ENCODE measurements at regions not wholly inside any gene's neighbourhood (a gene's known extent, or its start where the extent isn't known, plus 50 kb on each side); places are given as distances from the start of the nearest gene placed in this dataset.
A peak's percentile ranks its signal among the peaks of the same experiment; 100 is the strongest.

DNA sequence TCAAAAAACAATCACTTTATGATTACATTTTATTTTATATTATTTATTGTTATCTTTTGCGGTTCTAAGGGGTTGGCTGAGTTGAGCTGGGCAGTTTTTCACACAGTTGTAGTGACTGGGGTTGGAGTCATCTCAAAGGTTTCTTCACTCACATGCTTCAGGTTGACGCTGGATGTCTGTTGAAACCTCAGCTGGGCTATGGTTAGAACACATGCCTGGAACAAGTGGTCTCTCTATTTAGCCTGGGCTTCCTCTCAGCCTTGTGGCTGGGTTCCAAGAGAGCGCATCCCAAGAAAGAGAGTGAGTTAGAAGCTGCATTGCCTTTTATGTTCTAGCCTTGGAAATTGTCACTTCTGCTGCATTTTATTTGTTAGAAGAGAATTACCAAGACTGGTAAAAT is 87.4 kb downstream of the CBLL2 start:
- Mint-ChIP-seq H3K36me3 (ENCODE audit: low read depth, unreplicated experiment) (no peaks in the 10 kb centered on the region), H3K4me1 (ENCODE audit: low read depth, unreplicated experiment) (no peaks in the 10 kb centered on the region), H3K4me3 (ENCODE audit: unreplicated experiment) (no peak overlapping the region), H3K9me3 (ENCODE audit: unreplicated experiment) (no peaks in the 10 kb centered on the region), H3K27ac (ENCODE audit: unreplicated experiment) (no peak overlapping the region), H3K27me3 (ENCODE audit: low read depth, unreplicated experiment) (no peaks in the 10 kb centered on the region)
- TF ChIP-seq EZH2 (IDR thresholded peaks at IDR 0.05; ENCODE audit: insufficient read depth, low read length): no peak
- no peaks in the 10 kb centered on the region for H3K9me3 ChIP-seq (ENCODE audit: insufficient read depth, low read depth, low read length)
- no peaks in the 10 kb centered on the region for H4K20me1 ChIP-seq (ENCODE audit: insufficient read depth, low read length)
- no peak overlapping the region for H3K4me2 ChIP-seq (ENCODE audit: low read length)
- H3K79me2 ChIP-seq (ENCODE audit: insufficient read depth, low read length): no peaks in the 10 kb centered on the region
- DNase-seq (ENCODE audit: low read depth) (no peak), FAIRE-seq (no peak)
- H3K27ac ChIP-seq (ENCODE audit: low read depth, low read length): no peak overlapping the region
- no peak overlapping the region for H3K4me3 ChIP-seq (ENCODE audit: insufficient read depth, low read depth, low read length)
- H3K4me1 ChIP-seq (ENCODE audit: insufficient read depth, low read length): peaks cover under 1% of the 10 kb centered on the region
- H3K36me3 ChIP-seq (ENCODE audit: insufficient read depth, low read length): no peaks in the 10 kb centered on the region
- no peak overlapping the region for H2AFZ ChIP-seq (ENCODE audit: low read depth, low read length)
- H3K27me3 ChIP-seq (ENCODE audit: insufficient read depth, low read length): no peaks in the 10 kb centered on the region
- H3K9ac ChIP-seq (ENCODE audit: low read length): no peak overlapping the region

DNA sequence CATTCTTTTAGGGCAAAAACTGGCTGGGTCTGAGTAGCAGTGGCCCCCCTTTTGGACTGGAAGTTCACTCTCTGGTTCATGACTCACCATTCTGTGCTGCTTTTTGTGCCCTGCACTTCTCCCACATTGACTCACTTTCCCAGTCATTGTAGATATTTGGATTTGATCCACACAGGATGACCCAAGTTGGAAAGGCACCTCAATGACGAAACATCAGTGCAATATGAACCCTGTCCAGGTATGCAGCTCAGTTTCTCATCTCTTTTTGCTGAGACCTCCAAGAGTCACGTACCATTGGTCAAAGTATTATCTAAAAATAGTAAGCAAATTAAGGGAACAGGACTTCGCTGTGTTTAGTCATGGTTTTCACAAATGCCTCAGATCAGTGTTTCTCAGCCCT is 92.7 kb downstream of the CBLL2 start:
- TF ChIP-seq EZH2 (IDR thresholded peaks at IDR 0.05; ENCODE audit: insufficient read depth, low read length): no peak
- TF ChIP-seq, protein P1, sequence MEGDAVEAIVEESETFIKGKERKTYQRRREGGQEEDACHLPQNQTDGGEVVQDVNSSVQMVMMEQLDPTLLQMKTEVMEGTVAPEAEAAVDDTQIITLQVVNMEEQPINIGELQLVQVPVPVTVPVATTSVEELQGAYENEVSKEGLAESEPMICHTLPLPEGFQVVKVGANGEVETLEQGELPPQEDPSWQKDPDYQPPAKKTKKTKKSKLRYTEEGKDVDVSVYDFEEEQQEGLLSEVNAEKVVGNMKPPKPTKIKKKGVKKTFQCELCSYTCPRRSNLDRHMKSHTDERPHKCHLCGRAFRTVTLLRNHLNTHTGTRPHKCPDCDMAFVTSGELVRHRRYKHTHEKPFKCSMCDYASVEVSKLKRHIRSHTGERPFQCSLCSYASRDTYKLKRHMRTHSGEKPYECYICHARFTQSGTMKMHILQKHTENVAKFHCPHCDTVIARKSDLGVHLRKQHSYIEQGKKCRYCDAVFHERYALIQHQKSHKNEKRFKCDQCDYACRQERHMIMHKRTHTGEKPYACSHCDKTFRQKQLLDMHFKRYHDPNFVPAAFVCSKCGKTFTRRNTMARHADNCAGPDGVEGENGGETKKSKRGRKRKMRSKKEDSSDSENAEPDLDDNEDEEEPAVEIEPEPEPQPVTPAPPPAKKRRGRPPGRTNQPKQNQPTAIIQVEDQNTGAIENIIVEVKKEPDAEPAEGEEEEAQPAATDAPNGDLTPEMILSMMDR (IDR thresholded peaks at IDR 0.05; ENCODE audit: insufficient read depth, low read depth, low read length): no peak
- peak overlapping the region; percentile 33 for H3K4me2 ChIP-seq (ENCODE audit: low read length)
- H3K27me3 ChIP-seq (ENCODE audit: insufficient read depth, low read length): no peaks in the 10 kb centered on the region
- H4K20me1 ChIP-seq (ENCODE audit: insufficient read depth, low read length): no peaks in the 10 kb centered on the region
- no peaks in the 10 kb centered on the region for H3K79me2 ChIP-seq (ENCODE audit: insufficient read depth, low read length)
- FAIRE-seq (peak; percentile 96), DNase-seq (ENCODE audit: low read depth) (peak; percentile 90)
- no peak overlapping the region for H3K9ac ChIP-seq (ENCODE audit: low read length)
- H3K36me3 ChIP-seq (ENCODE audit: insufficient read depth, low read length): no peaks in the 10 kb centered on the region
- H3K27ac ChIP-seq (ENCODE audit: low read depth, low read length): peak overlapping the region; percentile 26
- no peak overlapping the region for H3K4me3 ChIP-seq (ENCODE audit: insufficient read depth, low read depth, low read length)
- no peak overlapping the region for H2AFZ ChIP-seq (ENCODE audit: low read depth, low read length)
- H3K4me3 Mint-ChIP-seq (ENCODE audit: unreplicated experiment): no peak overlapping the region
- H3K27me3 Mint-ChIP-seq (ENCODE audit: low read depth, unreplicated experiment): no peaks in the 10 kb centered on the region
- H3K36me3 Mint-ChIP-seq (ENCODE audit: low read depth, unreplicated experiment): no peaks in the 10 kb centered on the region
- peaks cover 2% of the 10 kb centered on the region for H3K4me1 ChIP-seq (ENCODE audit: insufficient read depth, low read length)
- H3K9me3 Mint-ChIP-seq (ENCODE audit: unreplicated experiment): peaks cover 2% of the 10 kb centered on the region
- no peaks in the 10 kb centered on the region for H3K9me3 ChIP-seq (ENCODE audit: insufficient read depth, low read depth, low read length)
- H3K27ac Mint-ChIP-seq (ENCODE audit: unreplicated experiment): no peak overlapping the region
- peaks cover 4% of the 10 kb centered on the region for H3K4me1 Mint-ChIP-seq (ENCODE audit: low read depth, unreplicated experiment)

DNA sequence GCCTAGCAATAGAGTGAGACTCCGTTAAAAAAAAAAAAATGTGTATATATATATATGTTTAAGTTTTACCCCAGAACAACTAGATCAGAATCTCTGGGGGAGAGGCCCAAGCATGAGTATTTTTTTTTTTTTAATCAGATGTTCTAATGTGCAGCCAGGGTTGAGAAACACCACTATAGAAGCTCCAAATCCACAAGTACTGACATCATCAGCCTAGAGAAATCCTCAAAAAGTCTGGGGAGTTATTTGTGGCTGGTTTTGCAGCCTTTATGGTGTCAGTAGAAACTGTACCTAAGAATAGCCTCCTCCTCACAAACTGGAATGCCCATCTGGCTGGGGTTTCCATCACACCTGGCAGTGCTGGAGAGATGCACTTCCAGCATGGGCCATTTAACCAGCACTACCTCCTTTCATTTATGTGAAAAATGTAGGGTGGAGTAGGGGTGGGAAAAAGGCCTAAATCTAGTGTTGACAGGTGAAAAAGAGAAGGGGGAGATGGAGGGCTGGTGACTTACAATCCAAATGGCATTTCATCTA is 93.5 kb downstream of the CBLL2 start:
- Mint-ChIP-seq H3K9me3 (ENCODE audit: unreplicated experiment) (peaks cover 2% of the 10 kb centered on the region), H3K36me3 (ENCODE audit: low read depth, unreplicated experiment) (no peaks in the 10 kb centered on the region), H3K4me1 (ENCODE audit: low read depth, unreplicated experiment) (peaks cover 4% of the 10 kb centered on the region), H3K27ac (ENCODE audit: unreplicated experiment) (no peak overlapping the region), H3K4me3 (ENCODE audit: unreplicated experiment) (no peak overlapping the region), H3K27me3 (ENCODE audit: low read depth, unreplicated experiment) (no peaks in the 10 kb centered on the region)
- Histone ChIP-seq H3K9me3 (ENCODE audit: insufficient read depth, low read depth, low read length) (no peaks in the 10 kb centered on the region), H3K9ac (ENCODE audit: low read length) (no peak overlapping the region), H3K79me2 (ENCODE audit: insufficient read depth, low read length) (no peaks in the 10 kb centered on the region), H3K27me3 (ENCODE audit: insufficient read depth, low read length) (no peaks in the 10 kb centered on the region), H2AFZ (ENCODE audit: low read depth, low read length) (no peak overlapping the region), H3K36me3 (ENCODE audit: insufficient read depth, low read length) (no peaks in the 10 kb centered on the region), H3K4me3 (ENCODE audit: insufficient read depth, low read depth, low read length) (no peak overlapping the region), H3K27ac (ENCODE audit: low read depth, low read length) (peak overlapping the region; percentile 26), H3K4me2 (ENCODE audit: low read length) (no peak overlapping the region), H4K20me1 (ENCODE audit: insufficient read depth, low read length) (no peaks in the 10 kb centered on the region), H3K4me1 (ENCODE audit: insufficient read depth, low read length) (peaks cover 2% of the 10 kb centered on the region)
- FAIRE-seq (no peak), DNase-seq (ENCODE audit: low read depth) (peak; percentile 18)
- TF ChIP-seq, protein P1 (IDR thresholded peaks at IDR 0.05; ENCODE audit: insufficient read depth, low read depth, low read length): no peak
- TF ChIP-seq EZH2 (IDR thresholded peaks at IDR 0.05; ENCODE audit: insufficient read depth, low read length): no peak

All from astrocyte (in vitro differentiated cells and primary cell).